Activated naive CD4-positive, alpha-beta T cell treated with anti-CD3 and anti-CD28 coated beads for 36 hours (primary cell): ENCODE measurements at regions not wholly inside any gene's neighbourhood (a gene's known extent, or its start where the extent isn't known, plus 50 kb on each side); places are given as distances from the start of the nearest gene placed in this dataset.

Experiments used
- CTCF ChIA-PET: fragments of 350-600 bp; sonication (Branson Sonifier 250); formaldehyde crosslinking; loops from one replicate; lab custom pipeline; 2021; ENCODE audit warnings: antibody characterized with exemption; lab: Charles Lee
- DNase-seq: peaks from one replicate; pipeline ENCODE4 v3.0.0-alpha.2; 2020
- H3K27ac Mint-ChIP-seq: one replicate; pipeline ENCODE4 v1.8.0; 2021; ENCODE audit warnings: mild to moderate bottlenecking, mixed read lengths
- H3K27me3 Mint-ChIP-seq: one replicate; pipeline ENCODE4 v1.8.0; 2021; ENCODE audit warnings: low read depth, mixed read lengths
- H3K36me3 Mint-ChIP-seq: one replicate; pipeline ENCODE4 v1.8.0; 2021; ENCODE audit warnings: low read depth, mixed read lengths
- H3K4me1 Mint-ChIP-seq: one replicate; pipeline ENCODE4 v1.8.0; 2021; ENCODE audit warnings: low read depth, mixed read lengths
- H3K4me3 Mint-ChIP-seq: one replicate; pipeline ENCODE4 v1.8.0; 2021; ENCODE audit warnings: mild to moderate bottlenecking, moderate library complexity, mixed read lengths
- H3K9me3 Mint-ChIP-seq: one replicate; pipeline ENCODE4 v1.8.0; 2021; ENCODE audit warnings: mixed read lengths
- intact Hi-C: fragments of 100-400 bp; cut with micrococcal nuclease; formaldehyde crosslinking; loops from one replicate; pipeline ENCODE4 v1.15.1; 2023

GRCh38 chr3:117528688-117529087, 819.1 kb downstream of the TUSC7 start:
- intact Hi-C loops, result no loop called here
- no peaks in the 10 kb centered on the region for H3K36me3 Mint-ChIP-seq
- CTCF ChIA-PET, result no interaction called here
- H3K4me1 Mint-ChIP-seq, result no peaks in the 10 kb centered on the region
- DNase-seq, result no peak
- H3K27me3 Mint-ChIP-seq, result no peaks in the 10 kb centered on the region
- H3K9me3 Mint-ChIP-seq, result no peaks in the 10 kb centered on the region
- H3K4me3 Mint-ChIP-seq, result no peak overlapping the region
- no peak overlapping the region for H3K27ac Mint-ChIP-seq

GRCh38 chr3:117531078-117531767, 821.6 kb downstream of the TUSC7 start:
- Mint-ChIP-seq H3K4me1 (no peaks in the 10 kb centered on the region), H3K9me3 (no peaks in the 10 kb centered on the region), H3K36me3 (no peaks in the 10 kb centered on the region), H3K27me3 (no peaks in the 10 kb centered on the region), H3K27ac (no peak overlapping the region), H3K4me3 (no peak overlapping the region)
- intact Hi-C loops, result no loop called here
- DNase-seq, result no peak
- CTCF ChIA-PET, result no interaction called here

- CTCF ChIA-PET, result no interaction called here
- DNase-seq, result no peak
- intact Hi-C loops, result no loop called here
- Mint-ChIP-seq H3K27me3 (no peaks in the 10 kb centered on the region), H3K27ac (no peak overlapping the region), H3K36me3 (no peaks in the 10 kb centered on the region), H3K4me1 (no peaks in the 10 kb centered on the region), H3K9me3 (peaks cover 2% of the 10 kb centered on the region), H3K4me3 (no peak overlapping the region)
These were observed 822.7 kb downstream of the TUSC7 start for GRCh38 chr3:117532268-117532667.

GRCh38 chr3:117534138-117534537, 824.6 kb downstream of the TUSC7 start:
- intact Hi-C loops, result no loop called here
- Mint-ChIP-seq H3K4me3 (no peak overlapping the region), H3K4me1 (no peaks in the 10 kb centered on the region), H3K27me3 (no peaks in the 10 kb centered on the region), H3K9me3 (peaks cover 2% of the 10 kb centered on the region), H3K36me3 (no peaks in the 10 kb centered on the region), H3K27ac (no peak overlapping the region)
- CTCF ChIA-PET, result no interaction called here
- no peak for DNase-seq

GRCh38 chr3:117536006-117536405, 826.4 kb downstream of the TUSC7 start:
- Mint-ChIP-seq H3K36me3 (no peaks in the 10 kb centered on the region), H3K4me1 (no peaks in the 10 kb centered on the region), H3K4me3 (no peak overlapping the region), H3K27me3 (no peaks in the 10 kb centered on the region), H3K27ac (no peak overlapping the region), H3K9me3 (peaks cover 2% of the 10 kb centered on the region)
- intact Hi-C loops, result no loop called here
- CTCF ChIA-PET, result no interaction called here
- DNase-seq, result no peak

- Mint-ChIP-seq H3K27ac (no peak overlapping the region), H3K9me3 (peaks cover 2% of the 10 kb centered on the region), H3K4me1 (no peaks in the 10 kb centered on the region), H3K4me3 (no peak overlapping the region), H3K36me3 (no peaks in the 10 kb centered on the region), H3K27me3 (no peaks in the 10 kb centered on the region)
- CTCF ChIA-PET, result no interaction called here
- intact Hi-C loops, result no loop called here
- no peak for DNase-seq
These were observed 828.4 kb downstream of the TUSC7 start for GRCh38 chr3:117537949-117538348.

GRCh38 chr3:117539729-117540128, 830.1 kb downstream of the TUSC7 start:
- no peak for DNase-seq
- intact Hi-C loops, result no loop called here
- peaks cover 2% of the 10 kb centered on the region for H3K9me3 Mint-ChIP-seq
- CTCF ChIA-PET, result interaction anchor here (0.7 kb wide), 1 partner anchor 103 kb away, joined by 3 read pairs; no protein-coding TSS in a partner anchor
- no peak overlapping the region for H3K4me3 Mint-ChIP-seq
- no peaks in the 10 kb centered on the region for H3K27me3 Mint-ChIP-seq
- H3K27ac Mint-ChIP-seq, result no peak overlapping the region
- no peaks in the 10 kb centered on the region for H3K36me3 Mint-ChIP-seq
- H3K4me1 Mint-ChIP-seq, result no peaks in the 10 kb centered on the region

- CTCF ChIA-PET, result no interaction called here
- no peak for DNase-seq
- Mint-ChIP-seq H3K9me3 (peaks cover 2% of the 10 kb centered on the region), H3K4me3 (no peak overlapping the region), H3K27me3 (no peaks in the 10 kb centered on the region), H3K4me1 (no peaks in the 10 kb centered on the region), H3K36me3 (no peaks in the 10 kb centered on the region), H3K27ac (no peak overlapping the region)
- intact Hi-C loops, result no loop called here
These were observed 831.0 kb downstream of the TUSC7 start for GRCh38 chr3:117540597-117540996.

GRCh38 chr3:117541721-117542120, 832.1 kb downstream of the TUSC7 start:
- Mint-ChIP-seq H3K27me3 (no peaks in the 10 kb centered on the region), H3K27ac (no peak overlapping the region), H3K4me1 (no peaks in the 10 kb centered on the region), H3K9me3 (no peaks in the 10 kb centered on the region), H3K4me3 (no peak overlapping the region), H3K36me3 (no peaks in the 10 kb centered on the region)
- intact Hi-C loops, result no loop called here
- CTCF ChIA-PET, result no interaction called here
- DNase-seq, result no peak

- H3K27me3 Mint-ChIP-seq, result no peaks in the 10 kb centered on the region
- no peaks in the 10 kb centered on the region for H3K4me1 Mint-ChIP-seq
- no peak overlapping the region for H3K27ac Mint-ChIP-seq
- CTCF ChIA-PET, result interaction anchor here (0.7 kb wide), 1 partner anchor 1980 kb away, joined by 4 read pairs; no protein-coding TSS in a partner anchor
- no peak for DNase-seq
- no peaks in the 10 kb centered on the region for H3K36me3 Mint-ChIP-seq
- H3K4me3 Mint-ChIP-seq, result no peak overlapping the region
- peaks cover 2% of the 10 kb centered on the region for H3K9me3 Mint-ChIP-seq
- intact Hi-C loops, result no loop called here
These were observed 833.9 kb downstream of the TUSC7 start for GRCh38 chr3:117543521-117543920.

GRCh38 chr3:117545484-117545883, 835.9 kb downstream of the TUSC7 start:
- Mint-ChIP-seq H3K4me1 (no peaks in the 10 kb centered on the region), H3K9me3 (peaks cover 2% of the 10 kb centered on the region), H3K4me3 (no peak overlapping the region), H3K27me3 (no peaks in the 10 kb centered on the region), H3K36me3 (no peaks in the 10 kb centered on the region), H3K27ac (no peak overlapping the region)
- no peak for DNase-seq
- intact Hi-C loops, result no loop called here
- CTCF ChIA-PET, result no interaction called here

GRCh38 chr3:117547956-117548550, 838.5 kb downstream of the TUSC7 start:
- Mint-ChIP-seq H3K27ac (no peak overlapping the region), H3K9me3 (peaks cover 5% of the 10 kb centered on the region), H3K4me3 (no peak overlapping the region), H3K27me3 (no peaks in the 10 kb centered on the region), H3K4me1 (no peaks in the 10 kb centered on the region), H3K36me3 (no peaks in the 10 kb centered on the region)
- no peak for DNase-seq
- intact Hi-C loops, result no loop called here
- CTCF ChIA-PET, result interaction anchor here (0.7 kb wide), 1 partner anchor 43 kb away, joined by 3 read pairs; no protein-coding TSS in a partner anchor

- Mint-ChIP-seq H3K9me3 (peaks cover 5% of the 10 kb centered on the region), H3K36me3 (no peaks in the 10 kb centered on the region), H3K27ac (no peak overlapping the region), H3K4me1 (no peaks in the 10 kb centered on the region), H3K27me3 (no peaks in the 10 kb centered on the region), H3K4me3 (no peak overlapping the region)
- CTCF ChIA-PET, result interaction anchor here (0.6 to 0.7 kb wide), 2 partner anchors 44 to 778 kb away, joined by 3 read pairs; no protein-coding TSS in a partner anchor
- DNase-seq, result no peak
- intact Hi-C loops, result no loop called here
These were observed 839.0 kb downstream of the TUSC7 start for GRCh38 chr3:117548600-117548999.
